HCT116 (cell line): ENCODE measurements at regions not wholly inside any gene's neighbourhood (a gene's known extent, or its start where the extent isn't known, plus 50 kb on each side); places are given as distances from the start of the nearest gene placed in this dataset.

ENCODE experiments used
- ATAC-seq: fragments of 200-7000 bp; cut with Tn5 transposase; 2 replicates; pipeline ENCODE4 v1.9.1; 2020; ENCODE audit warnings: mild to moderate bottlenecking, moderate library complexity
- BruUV-seq: library from RNA; stranded (reverse); fragments of 400-500 nt; replicated peaks from 2 replicates; lab custom pipeline; 2021; lab: Mats Ljungman, UMichigan
- CTCF ChIA-PET: fragments of 300-600 bp; sonication (Branson Sonifier 250); formaldehyde crosslinking; loops from one replicate; lab custom pipeline; 2021; ENCODE audit warnings: antibody characterized with exemption; lab: Charles Lee
- POLR2A ChIA-PET: fragments of 300-600, 350-600 bp; sonication (Branson Sonifier 250); formaldehyde crosslinking; loops from one replicate; lab custom pipeline; 2021; ENCODE audit warnings: antibody characterized with exemption; lab: Charles Lee
- RAD21 ChIA-PET, 2 experiments: fragments of 300-600 bp; sonication (Branson Sonifier 250); formaldehyde crosslinking; loops; one replicate each; lab custom pipeline; 2023; ENCODE audit warnings: low total read pairs in 2 of 2; ENCODE audit not compliant: uncharacterized antibody in 2 of 2, unreplicated experiment in 2 of 2, low non-redundant PET in 1 of 2; lab: Charles Lee
- DNase-seq: peaks from one replicate; pipeline ENCODE4 v3.0.0-alpha.2; 2010; ENCODE audit warnings: low read depth, low spot score
- H2AFZ ChIP-seq: fragments of 200-600 bp; shearing (Covaris generic), sonication (generic); 2 replicates; pipeline ENCODE4 v1.6.1; 2017; ENCODE audit warnings: low read depth, mixed run types, mixed read lengths, antibody characterized with exemption, low read length; ENCODE audit not compliant: poor library complexity, severe bottlenecking
- H3K27ac ChIP-seq: 2 replicates; pipeline ENCODE4 v1.5.1; 2012; ENCODE audit warnings: low read depth, low read length
- H3K27me3 ChIP-seq: fragments of 200-600 bp; sonication (generic); 2 replicates; pipeline ENCODE4 v1.6.1; 2016; ENCODE audit warnings: mixed run types, low read length, mixed read lengths; ENCODE audit not compliant: insufficient read depth
- H3K36me3 ChIP-seq, 2 experiments: fragments of 200-500 bp in 1 of 2; fragments of 200-600 bp in 1 of 2; sonication (Bioruptor generic) in 1 of 2; sonication (generic) in 1 of 2; 2 replicates each; pipeline versions ENCODE4 v1.5.1 to v1.6.1; 2014 to 2016; ENCODE audit warnings: low read length in 2 of 2, inconsistent platforms in 1 of 2, mixed read lengths in 1 of 2, mixed run types in 1 of 2; ENCODE audit not compliant: insufficient read depth in 2 of 2, control insufficient read depth in 1 of 2
- H3K4me1 ChIP-seq, 2 experiments: fragments of 200-600 bp in 1 of 2; sonication (generic) in 1 of 2; 2 replicates each; pipeline versions ENCODE4 v1.5.1 to v1.6.1; 2012 to 2017; ENCODE audit warnings: low read length in 2 of 2, inconsistent platforms in 1 of 2, mild to moderate bottlenecking in 1 of 2, mixed read lengths in 1 of 2, mixed run types in 1 of 2, moderate library complexity in 1 of 2; ENCODE audit not compliant: insufficient read depth in 2 of 2, control insufficient read depth in 1 of 2
- H3K4me2 ChIP-seq: fragments of 200-600 bp; sonication (generic); 2 replicates; pipeline ENCODE4 v1.6.1; 2017; ENCODE audit warnings: mixed run types, low read length, mixed read lengths
- H3K4me3 ChIP-seq, 2 experiments: fragments of 200-600 bp in 1 of 2; sonication (generic) in 1 of 2; replicated peaks in 1 of 2; 2 replicates each; pipeline ENCODE4 v1.5.1; 2011 to 2016; ENCODE audit warnings: low read length in 2 of 2, control low read depth in 1 of 2, low read depth in 1 of 2, mild to moderate bottlenecking in 1 of 2, mixed read lengths in 1 of 2, mixed run types in 1 of 2
- H3K79me2 ChIP-seq: fragments of 200-600 bp; sonication (generic); 2 replicates; pipeline ENCODE4 v1.6.1; 2017; ENCODE audit warnings: mild to moderate bottlenecking, mixed run types, low read length, moderate library complexity, mixed read lengths; ENCODE audit not compliant: insufficient read depth
- H3K9ac ChIP-seq: fragments of 200-600 bp; sonication (generic); 2 replicates; pipeline ENCODE4 v1.6.1; 2016; ENCODE audit warnings: low read length, mixed read lengths
- H3K9me2 ChIP-seq: fragments of 200-600 bp; sonication (generic), shearing (Covaris generic); 2 replicates; pipeline ENCODE4 v1.6.1; 2017; ENCODE audit warnings: mixed run types, mild to moderate bottlenecking, moderate library complexity; ENCODE audit not compliant: insufficient read depth
- H3K9me3 ChIP-seq, 2 experiments: fragments of 200-500 bp in 1 of 2; fragments of 200-600 bp in 1 of 2; sonication (Bioruptor generic) in 1 of 2; sonication (generic) in 1 of 2; 2 replicates each; pipeline ENCODE4 v1.6.1; 2014 to 2017; ENCODE audit warnings: low read length in 2 of 2, mixed read lengths in 2 of 2, inconsistent platforms in 1 of 2, low read depth in 1 of 2, mild to moderate bottlenecking in 1 of 2, mixed run types in 1 of 2, moderate library complexity in 1 of 2; ENCODE audit not compliant: control insufficient read depth in 1 of 2, insufficient read depth in 1 of 2
- H4K20me1 ChIP-seq: fragments of 200-600 bp; sonication (generic), shearing (Covaris generic); 2 replicates; pipeline ENCODE4 v1.6.1; 2017; ENCODE audit warnings: mixed run types, mild to moderate bottlenecking, moderate library complexity; ENCODE audit not compliant: insufficient read depth
- ATF3 ChIP-seq: IDR thresholded peaks from 2 replicates; pipeline ENCODE4 v1.6.1; 2012
- CBX3 ChIP-seq: IDR thresholded peaks from 2 replicates; pipeline ENCODE4 v1.6.1; 2012; ENCODE audit warnings: low read depth
- CTCF ChIP-seq, 3 experiments: fragments of 200-600 bp in 1 of 3; sonication (generic) in 1 of 3; IDR thresholded peaks in 2 of 3; conservative IDR thresholded peaks in 1 of 3; 2 replicates each; pipeline ENCODE4 v1.5.1; 2012 to 2017; ENCODE audit warnings: low read depth in 2 of 3, low read length in 2 of 3, antibody characterized with exemption in 1 of 3, borderline replicate concordance in 1 of 3, control low read depth in 1 of 3, mild to moderate bottlenecking in 1 of 3, mixed read lengths in 1 of 3, mixed run types in 1 of 3, moderate library complexity in 1 of 3; ENCODE audit not compliant: insufficient read depth in 1 of 3
- ELF1 ChIP-seq: IDR thresholded peaks from 2 replicates; pipeline ENCODE4 v1.6.1; 2012; ENCODE audit warnings: low read depth, borderline replicate concordance
- FOSL1 ChIP-seq: IDR thresholded peaks from 2 replicates; pipeline ENCODE4 v1.6.1; 2012; ENCODE audit warnings: low read depth
- JUND ChIP-seq: IDR thresholded peaks from 2 replicates; pipeline ENCODE4 v1.6.1; 2012
- MAX ChIP-seq: IDR thresholded peaks from 2 replicates; pipeline ENCODE4 v1.6.1; 2012
- RAD21 ChIP-seq: IDR thresholded peaks from 2 replicates; pipeline ENCODE4 v1.6.1; 2012; ENCODE audit warnings: low read depth, mild to moderate bottlenecking
- SIN3A ChIP-seq: IDR thresholded peaks from 2 replicates; pipeline ENCODE4 v1.6.1; 2012; ENCODE audit warnings: low read depth
- TCF7L2 ChIP-seq: IDR thresholded peaks from 2 replicates; pipeline ENCODE4 v1.7.0; 2011; ENCODE audit warnings: borderline replicate concordance, inconsistent platforms; ENCODE audit not compliant: insufficient read depth, insufficient read length; ENCODE audit errors: extremely low read depth
- ZFX ChIP-seq: fragments of 450-650 bp; IDR thresholded peaks from 2 replicates; pipeline ENCODE4 v1.6.1; 2017
- intact Hi-C: fragments of 100-400 bp; cut with micrococcal nuclease; formaldehyde crosslinking; loops from 2 replicates; pipeline ENCODE4 v1.10.0; 2022
- TF ChIP-seq, protein P1 (sequence below): IDR thresholded peaks from 2 replicates; pipeline ENCODE4 v1.6.1; 2012; ENCODE audit warnings: low read depth

DNA sequence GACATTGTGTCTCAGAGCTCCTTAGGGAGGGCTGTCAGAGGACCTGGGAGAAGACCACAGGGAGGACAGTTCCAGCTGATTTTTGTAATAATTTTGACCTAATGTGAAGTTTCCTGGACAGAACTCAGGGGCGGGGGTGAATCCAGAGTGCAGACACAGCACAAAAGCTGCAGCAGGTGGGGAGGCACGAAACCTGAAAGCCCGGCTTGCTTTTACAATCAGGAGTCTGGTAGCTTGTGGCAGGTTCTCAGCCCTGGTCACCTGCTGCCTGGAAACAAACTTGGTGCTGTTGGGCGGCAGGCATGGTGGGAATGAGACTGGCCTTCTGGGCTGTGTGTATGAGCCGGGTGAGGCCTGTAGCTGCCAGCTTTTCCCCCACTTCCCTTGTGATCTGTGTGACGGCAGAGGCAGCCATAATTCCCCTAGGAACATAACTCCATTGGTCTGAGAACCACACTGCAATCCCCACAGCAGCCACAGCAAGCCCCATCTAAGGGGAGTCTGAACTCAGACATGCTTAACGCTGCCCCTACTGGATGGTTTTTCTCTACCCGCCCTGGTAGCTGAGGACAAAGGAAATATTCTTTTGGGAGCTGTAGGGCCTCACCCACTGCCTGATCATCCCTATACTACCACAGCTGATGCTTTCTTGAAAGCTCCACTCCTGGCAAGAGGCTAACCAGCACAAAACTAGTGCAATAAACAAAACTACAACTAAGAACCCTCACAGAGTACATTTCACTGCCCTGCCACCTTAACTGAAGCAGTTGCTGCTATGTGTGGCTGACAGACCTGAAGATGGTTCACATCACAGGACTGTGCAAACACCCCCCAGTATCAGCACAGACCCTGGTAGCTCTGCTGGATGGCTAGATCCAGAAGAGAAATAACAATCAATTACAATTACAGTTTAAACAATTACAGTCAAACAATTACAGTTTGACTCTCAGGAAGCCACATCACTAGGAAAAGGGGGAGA lies 1055.1 kb upstream of the GJE1 start:
- H4K20me1 ChIP-seq, result no peaks in the 10 kb centered on the region
- BruUV-seq, result no TSS peak
- CTCF ChIA-PET, result interaction anchor here (1.0 to 1.6 kb wide), 3 partner anchors 11 to 45 kb away, joined by 4 to 6 read pairs (median 4); no protein-coding TSS in a partner anchor
- H3K79me2 ChIP-seq, result no peaks in the 10 kb centered on the region
- TF ChIP-seq CTCF (IDR thresholded peaks at IDR 0.05 in 2 of 3, conservative IDR thresholded peaks at IDR 0.05 in 1 of 3; ENCODE audit: borderline replicate concordance in 1 of 3, insufficient read depth in 1 of 3, low read depth in 2 of 3, low read length in 2 of 3) (peak; percentile 55 to 68 (median 65); a peak in 5 of 6 replicates), CBX3 (peak; percentile 53; the same call in 1 of the 2 replicates), SIN3A (no peak)
- TF ChIP-seq, all 23 proteins: peak for 2
- peak; percentile 98 for ATAC-seq
- H3K9me2 ChIP-seq, result no peaks in the 10 kb centered on the region
- H3K9me3 ChIP-seq, result no peaks in the 10 kb centered on the region
- H3K27ac ChIP-seq, result no peak overlapping the region; the same call in 1 of the 2 replicates
- no peaks in the 10 kb centered on the region for H3K27me3 ChIP-seq
- ChIA-PET RAD21 (no interaction called here), POLR2A (no interaction called here)
- H3K9ac ChIP-seq, result no peak overlapping the region
- DNase-seq, result peak; percentile 65
- no peak overlapping the region for H3K4me2 ChIP-seq
- H3K4me1 ChIP-seq, result peaks cover 0 to 7% of the 10 kb centered on the region in 2 experiments; a peak in 1 of 4 replicates
- no peaks in the 10 kb centered on the region for H3K36me3 ChIP-seq
- peak overlapping the region; percentile 78 for H2AFZ ChIP-seq
- H3K4me3 ChIP-seq, result no peak overlapping the region
- intact Hi-C loops, result no loop called here

DNA sequence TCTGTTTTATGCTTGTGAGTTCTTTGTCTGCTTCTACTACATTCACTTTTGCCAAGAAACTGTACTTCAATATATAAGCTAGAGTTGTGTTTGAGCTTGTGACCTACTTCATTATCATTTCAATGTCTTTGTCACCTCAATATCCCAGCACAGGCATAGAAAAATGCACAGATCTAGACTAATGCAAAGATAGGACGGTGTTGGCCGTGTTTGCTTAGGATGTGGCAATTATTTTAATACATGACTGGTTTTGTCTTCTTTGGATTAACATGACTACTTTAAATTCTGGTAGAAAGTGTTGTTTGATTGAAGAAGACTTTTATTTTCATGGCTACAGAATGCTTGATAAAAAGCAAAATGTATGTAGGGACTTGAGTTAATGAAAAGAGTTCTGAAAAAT lies 1075.0 kb upstream of the GJE1 start:
- POLR2A ChIA-PET, result no interaction called here
- H2AFZ ChIP-seq, result no peak overlapping the region

More for the DNA sequence above, 1075.0 kb upstream of the GJE1 start:
- H3K36me3 ChIP-seq, result no peaks in the 10 kb centered on the region
- no peaks in the 10 kb centered on the region for H3K79me2 ChIP-seq
- BruUV-seq, result no TSS peak
- no peaks in the 10 kb centered on the region for H4K20me1 ChIP-seq
- no peak overlapping the region for H3K4me2 ChIP-seq
- ChIA-PET RAD21 (no interaction called here), CTCF (no interaction called here)
- no peaks in the 10 kb centered on the region for H3K4me1 ChIP-seq
- DNase-seq (no peak), ATAC-seq (no peak)
- H3K9me3 ChIP-seq, result no peaks in the 10 kb centered on the region
- H3K27me3 ChIP-seq, result no peaks in the 10 kb centered on the region
- H3K27ac ChIP-seq, result no peak overlapping the region
- H3K9ac ChIP-seq, result no peak overlapping the region
- H3K9me2 ChIP-seq, result no peaks in the 10 kb centered on the region
- no peak for TF ChIP-seq TCF7L2
- TF ChIP-seq JUND, result no peak
- TF ChIP-seq, protein P1, sequence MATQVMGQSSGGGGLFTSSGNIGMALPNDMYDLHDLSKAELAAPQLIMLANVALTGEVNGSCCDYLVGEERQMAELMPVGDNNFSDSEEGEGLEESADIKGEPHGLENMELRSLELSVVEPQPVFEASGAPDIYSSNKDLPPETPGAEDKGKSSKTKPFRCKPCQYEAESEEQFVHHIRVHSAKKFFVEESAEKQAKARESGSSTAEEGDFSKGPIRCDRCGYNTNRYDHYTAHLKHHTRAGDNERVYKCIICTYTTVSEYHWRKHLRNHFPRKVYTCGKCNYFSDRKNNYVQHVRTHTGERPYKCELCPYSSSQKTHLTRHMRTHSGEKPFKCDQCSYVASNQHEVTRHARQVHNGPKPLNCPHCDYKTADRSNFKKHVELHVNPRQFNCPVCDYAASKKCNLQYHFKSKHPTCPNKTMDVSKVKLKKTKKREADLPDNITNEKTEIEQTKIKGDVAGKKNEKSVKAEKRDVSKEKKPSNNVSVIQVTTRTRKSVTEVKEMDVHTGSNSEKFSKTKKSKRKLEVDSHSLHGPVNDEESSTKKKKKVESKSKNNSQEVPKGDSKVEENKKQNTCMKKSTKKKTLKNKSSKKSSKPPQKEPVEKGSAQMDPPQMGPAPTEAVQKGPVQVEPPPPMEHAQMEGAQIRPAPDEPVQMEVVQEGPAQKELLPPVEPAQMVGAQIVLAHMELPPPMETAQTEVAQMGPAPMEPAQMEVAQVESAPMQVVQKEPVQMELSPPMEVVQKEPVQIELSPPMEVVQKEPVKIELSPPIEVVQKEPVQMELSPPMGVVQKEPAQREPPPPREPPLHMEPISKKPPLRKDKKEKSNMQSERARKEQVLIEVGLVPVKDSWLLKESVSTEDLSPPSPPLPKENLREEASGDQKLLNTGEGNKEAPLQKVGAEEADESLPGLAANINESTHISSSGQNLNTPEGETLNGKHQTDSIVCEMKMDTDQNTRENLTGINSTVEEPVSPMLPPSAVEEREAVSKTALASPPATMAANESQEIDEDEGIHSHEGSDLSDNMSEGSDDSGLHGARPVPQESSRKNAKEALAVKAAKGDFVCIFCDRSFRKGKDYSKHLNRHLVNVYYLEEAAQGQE, result no peak
- TF ChIP-seq ZFX, result no peak
- no peak for TF ChIP-seq CBX3
- no peak for TF ChIP-seq ELF1
- no peak for TF ChIP-seq MAX
- TF ChIP-seq ATF3, result no peak
- TF ChIP-seq RAD21, result no peak
- TF ChIP-seq FOSL1, result no peak
- no peak for TF ChIP-seq SIN3A
- intact Hi-C loops, result no loop called here
- no peak overlapping the region for H3K4me3 ChIP-seq
